ENCODE measurements at regions not wholly inside any gene's neighbourhood (a gene's known extent, or its start where the extent isn't known, plus 50 kb on each side); places are given as distances from the start of the nearest gene placed in this dataset.

DNA sequence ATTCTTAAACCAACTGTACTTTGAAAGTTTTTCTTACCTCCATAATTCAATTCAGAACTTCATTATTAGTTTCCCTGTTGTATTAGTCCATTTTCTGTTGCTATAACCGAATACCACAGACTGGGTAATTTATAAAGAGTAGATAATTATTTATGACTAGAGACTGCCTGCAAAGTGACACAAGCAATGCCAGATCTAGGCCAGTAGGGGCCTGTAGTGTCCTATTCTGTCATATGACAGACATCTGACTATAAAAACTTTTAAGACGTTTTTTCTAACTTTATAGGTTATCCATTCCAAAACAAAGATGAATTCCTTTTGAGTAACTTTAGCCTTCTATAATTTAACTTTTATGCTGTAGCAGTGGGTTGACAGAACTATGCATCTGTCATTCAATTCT, 2783.8 kb downstream of the PCDH9 start:
- no peak for DNase-seq

DNA sequence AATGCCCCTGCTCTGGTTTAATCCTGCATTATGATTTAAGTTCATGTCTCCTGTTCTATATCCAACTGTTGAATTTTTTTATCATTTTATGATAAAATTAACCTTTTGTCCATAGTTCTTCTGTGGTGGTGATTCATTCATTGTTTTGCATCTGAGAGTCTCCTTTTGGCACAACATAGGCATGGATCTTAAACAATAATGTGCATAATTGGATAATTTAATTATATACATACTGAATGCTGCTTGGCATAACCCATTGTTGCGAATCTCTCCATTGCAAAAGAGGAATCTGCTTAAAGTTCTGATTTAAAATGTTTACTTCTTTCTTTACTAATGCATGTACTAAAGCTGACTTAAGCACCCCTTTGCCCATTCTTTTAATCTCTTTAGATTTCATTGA, 2788.4 kb downstream of the PCDH9 start:
- no peak for DNase-seq

DNA sequence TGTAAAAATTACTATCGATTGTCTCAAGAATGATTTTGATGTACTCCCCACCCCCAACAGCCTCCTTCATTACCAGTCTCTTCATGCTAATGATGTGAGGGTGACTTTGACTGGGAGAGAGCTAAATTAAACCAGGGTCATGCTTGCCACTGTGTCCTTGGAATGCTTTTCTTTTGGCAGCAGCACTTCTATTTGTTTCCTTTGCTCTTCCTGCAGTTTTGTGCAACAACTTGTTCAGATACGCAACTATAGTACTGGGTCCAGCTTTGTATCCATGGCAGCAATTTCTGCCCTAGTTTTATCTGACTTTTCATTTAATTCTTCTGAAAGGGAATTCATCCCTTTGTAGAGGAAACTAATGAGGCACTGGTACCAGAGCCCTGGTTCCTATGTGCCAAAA, 2792.1 kb downstream of the PCDH9 start:
- no peak for DNase-seq

DNA sequence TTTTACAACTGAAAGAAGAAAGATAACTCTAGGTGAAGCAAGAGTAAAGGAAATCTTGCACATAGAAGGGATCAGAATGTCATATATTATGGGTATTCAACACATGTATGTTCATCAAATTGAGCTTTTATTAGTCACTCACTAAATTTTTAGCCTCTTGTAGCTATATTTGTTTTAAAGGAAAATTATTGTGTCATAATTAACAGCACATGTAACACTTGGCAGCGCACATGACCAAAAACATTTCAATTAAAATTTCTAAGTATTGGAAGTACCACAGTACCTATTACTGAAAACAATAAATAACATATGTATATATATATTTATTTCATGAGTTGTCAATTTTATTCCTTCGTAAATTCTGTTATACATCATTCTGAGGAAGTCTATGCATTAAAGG, 2800.4 kb downstream of the PCDH9 start:
- DNase-seq: no peak

DNA sequence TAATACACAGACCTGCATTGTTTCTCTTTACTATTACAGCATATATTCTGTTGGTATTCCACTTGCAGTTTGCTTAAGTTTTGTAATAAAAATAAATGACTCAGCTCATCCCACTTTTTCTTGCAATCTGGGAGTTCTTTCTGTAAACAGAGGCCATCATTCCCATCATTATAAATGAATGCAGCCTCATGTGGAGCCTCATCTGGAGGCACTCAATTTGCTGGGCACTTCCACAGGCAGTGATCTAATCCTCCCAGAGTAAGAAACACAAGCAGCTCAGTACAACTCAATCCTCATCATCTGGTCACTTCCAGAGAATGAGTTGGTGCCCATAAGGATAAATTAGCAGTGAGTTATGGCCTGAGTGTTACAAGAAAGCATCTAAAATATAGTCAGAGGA, 2801.9 kb downstream of the PCDH9 start:
- DNase-seq: no peak

DNA sequence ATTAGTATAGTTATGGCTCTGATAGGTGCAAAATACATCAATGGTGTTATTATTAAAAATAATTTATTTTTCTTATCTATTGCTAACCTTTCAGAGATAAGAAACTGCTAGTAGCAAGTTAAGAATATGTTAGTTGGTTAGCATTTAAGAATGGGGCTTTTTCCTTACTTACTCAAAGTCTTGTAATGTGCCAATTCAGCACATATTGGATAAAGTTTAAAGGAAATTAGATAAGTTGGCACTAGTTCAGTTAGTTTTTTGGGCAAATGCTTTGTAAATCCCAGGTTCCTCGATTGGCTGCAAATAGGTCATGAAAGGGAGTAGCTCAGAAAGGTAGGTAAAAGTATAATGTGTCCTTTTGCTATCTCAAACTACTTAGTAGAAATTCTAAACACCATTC, 2806.7 kb downstream of the PCDH9 start:
- DNase-seq: no peak

DNA sequence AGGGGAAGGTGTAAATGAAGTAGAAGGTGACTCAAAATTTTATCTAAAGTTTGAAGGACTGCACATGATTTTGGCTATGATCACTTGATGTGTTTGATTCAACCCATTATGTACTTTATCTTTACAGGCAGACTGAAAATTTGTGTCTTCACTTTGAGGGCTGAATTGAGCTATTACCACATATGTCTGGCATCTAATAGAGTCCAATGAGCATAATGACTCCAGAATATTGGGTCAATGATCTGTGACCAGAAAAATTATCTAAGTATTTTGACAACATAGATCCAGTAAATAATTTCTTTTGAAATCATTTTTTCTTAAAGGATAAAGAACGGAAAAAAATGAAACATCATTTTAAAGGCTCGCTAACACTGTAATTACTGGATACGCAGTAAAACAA, 2810.0 kb downstream of the PCDH9 start:
- DNase-seq: no peak

DNA sequence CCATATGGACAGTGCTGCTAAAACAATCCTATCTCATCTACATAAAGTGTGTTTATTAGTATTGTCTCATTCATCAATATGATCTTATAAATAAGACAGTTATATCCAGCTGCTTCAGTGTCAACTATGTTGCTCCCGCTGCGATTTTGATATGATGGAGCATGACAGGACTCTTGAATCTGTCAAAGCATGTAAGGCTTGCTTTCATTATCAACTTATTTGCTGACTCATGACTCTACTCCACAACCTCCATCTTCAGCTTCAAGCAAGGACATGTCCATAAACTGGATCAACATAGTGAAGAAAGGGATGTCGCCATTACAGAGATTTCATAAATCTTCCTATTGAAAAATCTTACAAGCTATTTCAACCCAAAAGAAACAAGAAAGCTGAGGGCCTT, 2812.6 kb downstream of the PCDH9 start:
- DNase-seq: no peak

DNA sequence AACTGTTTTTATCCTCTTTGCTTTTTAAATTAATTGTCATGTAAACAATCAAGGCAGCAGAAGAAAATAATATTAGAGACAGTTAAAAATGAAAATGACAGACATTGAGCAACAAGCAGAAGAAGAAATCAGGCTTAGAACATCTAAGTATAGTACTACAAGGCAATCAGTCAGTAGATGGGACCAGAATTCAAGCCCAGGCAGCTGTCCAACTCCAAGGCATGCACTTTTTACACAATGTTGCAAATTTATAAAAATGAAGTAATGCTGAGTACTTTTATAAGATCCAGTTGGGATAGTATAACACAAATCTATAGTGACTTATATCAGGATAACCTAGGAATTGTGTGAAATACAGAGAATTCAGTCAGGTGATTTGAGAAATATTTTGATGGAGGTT, 2815.8 kb downstream of the PCDH9 start:
- DNase-seq: no peak

DNA sequence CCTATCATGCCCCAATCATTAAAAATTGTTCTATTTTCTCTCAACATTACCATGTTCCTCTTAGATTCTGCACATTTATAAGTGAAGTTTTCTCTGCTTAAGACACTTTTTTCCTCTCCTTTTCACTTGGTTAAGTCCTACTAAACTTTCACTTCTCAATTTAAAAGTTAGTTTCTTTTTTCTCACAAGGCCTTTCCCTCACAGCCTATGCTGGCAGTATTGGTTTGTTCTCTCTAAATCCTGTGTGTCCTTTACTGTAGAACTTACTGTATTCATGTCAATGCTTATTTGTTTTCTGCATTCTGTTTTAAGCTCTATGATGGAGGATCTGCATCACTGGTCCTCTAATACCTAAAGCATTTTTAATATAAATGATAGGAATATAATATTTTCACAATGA, 2816.6 kb downstream of the PCDH9 start:
- no peak for DNase-seq

DNA sequence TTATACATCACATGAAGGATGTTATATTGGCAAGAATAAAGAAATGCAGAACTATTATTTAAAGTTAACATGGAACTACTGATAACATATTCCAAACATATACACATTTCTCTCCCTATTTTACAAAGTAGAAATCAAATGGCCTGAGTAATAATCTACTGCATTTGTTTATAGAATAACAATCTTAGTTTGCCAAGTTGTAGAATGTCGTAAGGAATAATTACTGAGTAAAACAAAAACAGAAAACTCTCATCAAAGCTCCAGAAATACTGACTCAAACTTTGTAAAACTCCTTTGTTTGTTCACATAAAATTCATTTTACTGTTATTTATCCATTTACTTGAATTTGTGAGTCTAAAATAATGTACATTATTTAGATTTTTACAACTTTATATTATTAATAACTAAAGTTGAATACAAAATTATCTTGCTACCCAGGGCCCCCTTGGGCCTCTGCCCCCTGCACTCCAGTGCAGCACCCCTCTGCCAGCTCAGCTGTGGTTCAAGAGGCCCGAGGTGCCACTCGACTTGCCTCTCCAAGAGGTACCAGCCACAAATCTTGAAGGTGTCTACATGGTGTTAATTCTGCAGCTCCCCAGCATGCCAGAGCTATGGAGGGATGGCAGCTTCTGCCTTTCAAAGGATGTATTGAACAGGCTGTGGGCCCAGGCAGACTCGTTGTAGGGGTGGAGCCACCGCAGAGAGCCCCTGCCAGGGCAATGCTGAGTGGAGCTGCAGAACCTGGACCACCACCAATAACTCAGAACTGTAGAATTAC, 2819.7 kb downstream of the PCDH9 start:
- no peak for DNase-seq

DNA sequence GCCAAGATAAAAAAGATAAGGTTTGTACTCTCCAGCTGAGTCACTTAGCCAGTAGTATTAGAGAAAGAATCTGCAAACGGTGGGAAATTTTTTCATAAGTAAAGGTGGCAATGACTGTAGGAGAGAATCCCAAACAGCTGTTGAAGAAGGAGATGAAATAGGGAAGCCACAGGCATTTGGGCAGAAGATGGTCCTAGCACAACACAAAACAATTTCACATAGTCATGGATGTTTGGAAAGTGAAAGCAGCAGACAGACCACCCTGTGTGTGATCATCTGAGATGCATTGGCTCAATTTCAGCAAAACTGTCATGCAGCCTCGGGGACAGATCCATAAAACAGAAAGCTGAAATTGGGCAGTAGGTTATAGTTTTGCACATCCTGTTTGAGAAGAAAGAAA, 2832.4 kb downstream of the PCDH9 start:
- DNase-seq: peak; percentile 14

DNA sequence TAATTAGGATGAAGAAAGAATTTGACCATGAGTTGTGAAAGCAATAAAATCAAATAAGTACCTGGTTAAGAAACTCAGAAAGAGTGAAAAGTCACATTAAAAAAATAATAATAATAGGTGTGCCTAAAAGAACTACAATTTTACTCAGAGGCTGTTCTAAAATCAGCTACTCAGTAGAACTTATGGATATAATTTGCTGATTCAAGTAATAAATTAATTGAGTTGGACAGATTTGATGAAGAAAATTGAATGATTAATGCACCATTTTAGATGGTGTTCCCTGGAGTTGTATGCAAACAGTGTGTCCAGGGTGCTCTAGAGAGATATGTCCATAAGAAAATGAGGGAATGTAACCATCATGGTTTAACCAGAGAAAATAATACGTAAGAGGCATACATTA, 2852.5 kb downstream of the PCDH9 start:
- DNase-seq: no peak

DNA sequence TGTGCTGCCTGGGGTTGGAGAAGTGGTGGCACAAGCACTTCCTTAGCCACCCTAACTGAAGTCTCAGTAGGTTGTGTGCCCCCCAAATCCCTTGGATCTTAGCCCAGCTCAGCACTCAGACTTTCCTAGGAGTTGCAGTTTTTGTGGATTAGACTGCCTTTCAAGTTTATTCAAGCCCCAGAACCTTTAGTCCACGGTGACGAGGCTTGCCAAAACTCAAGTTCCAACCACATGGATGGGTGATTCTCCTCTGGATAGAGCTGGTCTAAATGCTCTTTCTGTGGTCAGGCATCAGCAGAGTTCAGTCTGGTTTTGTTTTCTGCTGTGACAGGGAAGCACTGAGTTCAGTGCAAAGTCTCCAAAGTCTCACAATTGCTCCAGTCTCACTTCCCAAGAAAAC, 2858.7 kb downstream of the PCDH9 start:
- no peak for DNase-seq

DNA sequence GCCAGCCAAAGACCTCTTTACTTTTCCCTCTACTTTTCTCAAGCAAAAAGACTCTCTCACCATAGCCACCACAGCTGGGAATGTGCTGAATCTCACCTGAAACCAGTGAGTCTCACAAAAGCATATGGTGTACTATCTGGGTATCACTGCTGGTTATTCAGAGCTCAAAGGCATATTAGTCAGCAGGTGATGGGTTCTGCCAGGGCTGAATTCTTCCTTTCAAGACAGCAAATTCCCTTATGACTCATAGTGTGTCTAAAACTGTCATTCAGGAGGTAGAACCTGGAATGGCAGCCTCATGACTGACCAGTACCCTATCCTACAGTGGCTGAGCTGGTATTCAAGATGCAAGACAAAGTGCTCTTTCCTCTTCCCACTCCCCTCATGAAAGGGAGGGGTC, 2859.1 kb downstream of the PCDH9 start:
- DNase-seq: no peak

DNA sequence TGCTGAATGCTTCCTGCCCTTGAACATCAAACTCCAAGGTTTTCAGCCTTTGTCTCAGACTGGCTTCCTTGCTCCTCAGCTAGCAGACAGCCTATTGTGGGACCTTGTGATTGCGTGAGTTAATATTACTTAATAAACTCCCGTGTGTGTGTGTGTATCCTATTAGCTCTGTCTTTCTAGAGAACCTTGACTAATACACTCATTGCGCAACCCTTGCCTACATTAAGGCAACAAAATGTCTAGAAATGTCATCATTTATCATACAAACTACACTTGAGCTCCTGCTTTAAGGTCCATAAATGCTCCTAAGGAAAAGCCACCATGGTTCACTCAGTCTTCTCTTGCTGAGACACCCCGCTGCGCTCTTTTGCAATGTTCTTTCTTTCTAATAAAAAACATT, 2861.0 kb downstream of the PCDH9 start:
- no peak for DNase-seq

DNA sequence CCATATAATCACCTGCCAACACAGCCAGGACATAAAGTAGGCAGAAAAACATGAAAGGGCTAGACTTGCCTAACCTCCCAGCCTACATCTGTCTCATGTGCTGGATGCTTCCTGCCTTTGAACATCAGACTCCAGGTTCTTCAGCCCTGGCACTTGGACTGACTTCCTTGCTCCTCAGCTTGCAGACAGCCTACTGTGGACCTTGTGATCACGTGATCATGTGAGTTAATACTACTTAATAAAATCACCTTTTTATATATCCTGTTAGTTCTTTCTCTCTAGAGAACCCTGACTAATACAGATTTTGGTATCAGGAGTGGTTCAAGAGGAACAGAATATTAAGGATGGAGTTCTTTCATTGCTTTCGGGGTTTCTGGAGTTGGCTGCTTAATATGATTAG, 2867.6 kb downstream of the PCDH9 start:
- no peak for DNase-seq

DNA sequence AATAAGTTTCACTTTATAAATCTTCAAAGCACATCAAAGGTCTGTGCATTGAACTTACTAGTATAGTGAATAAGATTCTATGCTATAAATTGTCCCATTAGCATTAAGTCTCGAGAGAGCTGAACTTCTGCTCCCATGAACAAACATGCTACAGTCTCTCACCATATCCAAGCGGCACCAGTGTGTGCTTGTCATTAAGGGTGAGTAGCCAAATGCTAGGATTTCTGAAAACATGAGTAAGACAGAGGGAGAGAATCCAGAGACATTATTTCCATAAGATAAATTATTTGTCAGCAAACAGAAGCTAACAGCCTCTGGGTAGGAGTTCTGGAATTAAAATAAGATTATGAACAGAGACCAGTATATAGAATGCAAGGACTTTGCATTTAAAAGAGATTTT, 2882.5 kb downstream of the PCDH9 start:
- DNase-seq: peak; percentile 25

DNA sequence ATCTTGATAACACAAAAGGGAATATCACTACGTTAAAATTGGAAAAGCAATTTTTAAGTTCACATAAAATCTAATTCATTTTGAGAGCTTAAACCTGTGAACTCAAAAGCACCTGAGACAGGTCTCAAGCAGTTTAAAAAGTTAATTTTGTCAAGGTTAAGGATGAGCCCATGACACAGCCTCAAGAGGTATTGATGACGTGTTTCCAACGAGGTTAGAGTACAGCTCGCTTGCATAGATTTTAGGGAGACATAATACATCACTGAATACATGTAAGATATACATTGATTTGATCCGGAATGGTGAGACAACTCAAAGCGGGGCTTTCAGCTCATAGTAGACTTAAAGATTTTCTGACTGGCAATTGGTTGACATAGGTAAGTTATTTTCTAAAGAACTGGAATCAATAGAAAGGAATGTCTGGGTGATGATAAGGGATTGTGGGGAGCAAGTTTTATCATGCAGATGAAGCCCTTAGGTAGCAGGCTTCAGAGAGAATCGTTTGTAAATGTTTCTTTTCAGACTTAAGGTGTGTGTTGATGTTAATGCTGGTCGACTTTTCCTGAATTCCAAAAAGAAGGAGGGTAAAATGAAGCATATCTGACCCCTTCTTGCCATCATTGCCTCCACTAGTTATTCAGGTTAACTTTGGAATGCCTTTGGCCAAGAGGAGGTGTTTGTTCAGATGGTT, 2890.6 kb downstream of the PCDH9 start:
- no peak for DNase-seq

DNA sequence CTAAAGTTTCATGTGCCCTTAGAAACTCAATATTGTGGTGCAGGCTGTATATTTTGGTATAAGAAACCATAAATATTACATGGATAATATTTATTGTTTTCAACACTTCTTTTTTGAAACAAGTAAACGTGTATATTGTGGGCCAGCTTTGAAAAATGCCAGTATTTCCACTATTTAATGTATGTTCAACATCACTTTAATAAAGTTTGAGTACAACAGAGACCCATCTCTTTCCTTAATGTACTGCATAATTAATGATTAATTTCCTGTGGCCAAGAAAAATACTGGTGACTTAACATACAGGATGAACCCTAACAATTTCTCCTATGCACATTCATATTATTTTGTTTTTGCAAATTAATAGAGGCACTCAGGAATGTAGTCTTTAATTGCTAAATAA, 2891.5 kb downstream of the PCDH9 start:
- no peak for DNase-seq

DNA sequence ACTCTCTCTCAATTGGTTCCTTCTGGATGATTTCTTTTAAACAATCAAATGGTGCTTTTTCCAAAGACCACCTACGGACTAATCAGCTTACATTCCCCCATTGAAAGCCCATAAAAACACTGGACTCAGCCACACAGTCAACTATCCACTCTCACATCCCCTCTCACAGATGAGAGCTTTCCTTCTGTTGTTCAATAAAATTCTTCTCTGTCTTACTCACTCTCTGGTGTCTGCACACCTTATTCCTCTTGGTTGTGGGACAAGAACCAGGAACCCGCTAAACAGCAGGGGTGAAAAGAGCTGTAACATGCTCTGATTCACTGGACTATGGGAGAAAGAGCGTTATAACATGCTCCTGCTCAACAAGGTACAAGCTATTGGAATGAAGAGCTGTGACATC, 2896.2 kb downstream of the PCDH9 start:
- no peak for DNase-seq

DNA sequence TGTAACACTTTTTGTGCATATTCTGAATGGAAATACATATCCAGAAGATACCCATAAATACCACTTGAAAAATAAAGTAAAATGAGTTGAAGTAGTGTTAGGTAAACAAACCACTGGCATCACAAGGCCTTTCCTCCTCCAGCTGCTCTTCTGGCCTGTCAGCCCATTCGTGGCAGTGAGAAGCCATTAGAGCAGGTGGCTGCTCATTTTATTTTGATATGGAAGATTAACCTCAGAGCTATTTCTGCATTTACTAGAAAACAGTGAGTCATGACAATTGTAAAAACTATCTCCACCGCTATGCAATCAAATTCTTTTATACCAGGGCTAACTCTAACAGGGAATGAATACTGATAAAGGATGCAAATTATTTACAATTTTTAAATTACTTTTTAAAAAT, 2898.1 kb downstream of the PCDH9 start:
- DNase-seq: no peak

DNA sequence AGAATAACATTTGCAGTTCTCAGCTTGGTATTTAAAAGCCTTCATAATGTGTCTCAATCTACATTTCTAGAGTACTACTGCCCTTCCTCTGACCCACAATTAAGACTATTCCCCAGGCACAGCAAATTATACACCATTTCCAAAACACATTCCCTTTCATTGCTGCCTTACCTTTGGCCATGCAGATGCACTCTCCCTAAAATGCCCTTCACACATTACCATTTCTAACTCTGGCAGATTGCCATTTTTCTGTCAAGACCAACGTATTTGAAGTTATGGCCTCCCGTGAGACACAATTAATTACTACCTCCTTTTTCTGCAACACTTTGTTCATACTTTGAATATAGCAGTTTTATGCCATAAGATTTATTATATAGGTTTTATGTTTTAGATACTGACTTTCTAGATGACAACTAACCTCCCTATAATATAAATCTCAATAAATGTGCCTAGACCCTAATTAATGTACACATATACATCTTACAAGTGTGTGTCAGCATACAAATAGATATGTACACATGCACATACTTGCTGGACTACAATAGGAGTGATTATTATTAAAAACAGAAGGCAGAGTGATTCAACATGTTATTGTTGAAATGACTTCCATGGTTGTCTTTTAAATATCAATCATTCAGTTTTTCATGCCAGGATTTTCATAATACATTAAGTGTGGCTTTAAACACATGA, 2902.5 kb downstream of the PCDH9 start:
- DNase-seq: no peak
